ENCODE measurements at regions not wholly inside any gene's neighbourhood (a gene's known extent, or its start where the extent isn't known, plus 50 kb on each side); places are given as distances from the start of the nearest gene placed in this dataset.

- peaks cover 53% of the 10 kb centered on the region for H3K27me3 Mint-ChIP-seq (ENCODE audit: insufficient read depth)
- peaks cover 4% of the 10 kb centered on the region; the same call in 1 of the 2 replicates for H3K36me3 Mint-ChIP-seq (ENCODE audit: low read depth)
- H3K4me1 Mint-ChIP-seq (ENCODE audit: low read depth) = peaks cover 43% of the 10 kb centered on the region
- no peaks in the 10 kb centered on the region for H3K9me3 Mint-ChIP-seq
- no peak for TF ChIP-seq CTCF (IDR thresholded peaks at IDR 0.05)
- peak overlapping the region; percentile 91 for H3K27ac Mint-ChIP-seq
- DNase-seq = peak; percentile 92
- peak overlapping the region; percentile 36; the same call in 1 of the 2 replicates for H3K4me3 Mint-ChIP-seq
Observed at GRCh38 chr7:128164061-128164954, 76.8 kb upstream of the LEP start.

- Mint-ChIP-seq H3K4me1 (ENCODE audit: low read depth) (peaks cover 43% of the 10 kb centered on the region), H3K9me3 (no peaks in the 10 kb centered on the region), H3K27ac (peak overlapping the region; percentile 54; the same call in 1 of the 2 replicates), H3K27me3 (ENCODE audit: insufficient read depth) (peaks cover 53% of the 10 kb centered on the region), H3K36me3 (ENCODE audit: low read depth) (peaks cover 4% of the 10 kb centered on the region; the same call in 1 of the 2 replicates), H3K4me3 (peak overlapping the region; percentile 13; the same call in 1 of the 2 replicates)
- TF ChIP-seq CTCF (IDR thresholded peaks at IDR 0.05) = no peak
- no peak for DNase-seq
Observed at GRCh38 chr7:128164955-128165670, 76.0 kb upstream of the LEP start.

GRCh38 chr7:128165927-128166420, 75.1 kb upstream of the LEP start:
- H3K9me3 Mint-ChIP-seq = no peaks in the 10 kb centered on the region
- no peak for TF ChIP-seq CTCF (IDR thresholded peaks at IDR 0.05)
- H3K27me3 Mint-ChIP-seq (ENCODE audit: insufficient read depth) = peaks cover 55% of the 10 kb centered on the region
- no peak for DNase-seq
- no peak overlapping the region for H3K27ac Mint-ChIP-seq
- H3K4me1 Mint-ChIP-seq (ENCODE audit: low read depth) = peaks cover 43% of the 10 kb centered on the region
- H3K4me3 Mint-ChIP-seq = no peak overlapping the region
- H3K36me3 Mint-ChIP-seq (ENCODE audit: low read depth) = peaks cover 4% of the 10 kb centered on the region; the same call in 1 of the 2 replicates

- no peak overlapping the region for H3K27ac Mint-ChIP-seq
- H3K4me1 Mint-ChIP-seq (ENCODE audit: low read depth) = peaks cover 38% of the 10 kb centered on the region
- no peak for TF ChIP-seq CTCF (IDR thresholded peaks at IDR 0.05)
- peaks cover 61% of the 10 kb centered on the region for H3K27me3 Mint-ChIP-seq (ENCODE audit: insufficient read depth)
- no peaks in the 10 kb centered on the region for H3K9me3 Mint-ChIP-seq
- no peak for DNase-seq
- no peak overlapping the region for H3K4me3 Mint-ChIP-seq
- peaks cover 4% of the 10 kb centered on the region; the same call in 1 of the 2 replicates for H3K36me3 Mint-ChIP-seq (ENCODE audit: low read depth)
Observed at GRCh38 chr7:128166603-128167041, 74.5 kb upstream of the LEP start.

GRCh38 chr7:128167042-128167701, 73.9 kb upstream of the LEP start:
- DNase-seq = peak; percentile 29
- H3K36me3 Mint-ChIP-seq (ENCODE audit: low read depth) = peaks cover 4% of the 10 kb centered on the region; the same call in 1 of the 2 replicates
- peaks cover 65% of the 10 kb centered on the region for H3K27me3 Mint-ChIP-seq (ENCODE audit: insufficient read depth)
- no peak for TF ChIP-seq CTCF (IDR thresholded peaks at IDR 0.05)
- no peak overlapping the region for H3K27ac Mint-ChIP-seq
- no peaks in the 10 kb centered on the region for H3K9me3 Mint-ChIP-seq
- H3K4me1 Mint-ChIP-seq (ENCODE audit: low read depth) = peaks cover 34% of the 10 kb centered on the region
- peak overlapping the region; percentile 65 for H3K4me3 Mint-ChIP-seq

Data from HFFc6 (cell line).